ENCODE measurements at regions not wholly inside any gene's neighbourhood (a gene's known extent, or its start where the extent isn't known, plus 50 kb on each side); places are given as distances from the start of the nearest gene placed in this dataset.

GRCh38 chr22:27063841-27064240 lies 406.5 kb downstream of the MIAT start:
- H3K4me1 ChIP-seq (ENCODE audit: control insufficient read depth, extremely low read depth, insufficient read depth, low read length): no peaks in the 10 kb centered on the region
- H3K9ac ChIP-seq (ENCODE audit: control insufficient read depth, extremely low read depth, insufficient read depth, low read length): no peak overlapping the region
- H4K20me1 ChIP-seq (ENCODE audit: control insufficient read depth, extremely low read depth, insufficient read depth, low read length): peaks cover 2% of the 10 kb centered on the region
- no peak for TF ChIP-seq EZH2 (IDR thresholded peaks at IDR 0.05; ENCODE audit: low read length)
- no peak for TF ChIP-seq CTCF (optimal IDR thresholded peaks at IDR 0.05 in 1 of 3, IDR thresholded peaks at IDR 0.05 in 1 of 3, conservative IDR thresholded peaks at IDR 0.05 in 1 of 3; ENCODE audit: extremely low read depth in 1 of 3, insufficient read depth in 2 of 3, low read length in 3 of 3)
- no peak overlapping the region for H2AFZ ChIP-seq (ENCODE audit: control insufficient read depth, low read length)
- peaks cover 25% of the 10 kb centered on the region for H3K27me3 ChIP-seq (ENCODE audit: control insufficient read depth, extremely low read depth, insufficient read depth, low read length)
- dilution Hi-C loops (cut with MboI; ENCODE audit: extremely low pct_ligation_motif_present, low sequenced_read_pairs): no loop called here
- H3K79me2 ChIP-seq (ENCODE audit: control insufficient read depth, insufficient read depth, low read length): no peaks in the 10 kb centered on the region
- H3K4me3 ChIP-seq (ENCODE audit: control insufficient read depth in 2 of 3, extremely low read depth in 1 of 3, insufficient read depth in 2 of 3, low read depth in 1 of 3, low read length in 3 of 3): no peak overlapping the region
- FAIRE-seq (no peak), DNase-seq (ENCODE audit: low read depth, low spot score) (no peak)
- H3K9me1 ChIP-seq (ENCODE audit: control insufficient read depth, extremely low read depth, insufficient read depth, low read length): no peaks in the 10 kb centered on the region
- H3K27ac ChIP-seq (ENCODE audit: control insufficient read depth, insufficient read depth, low read length): no peak overlapping the region
- no peak overlapping the region for H3K4me2 ChIP-seq (ENCODE audit: control insufficient read depth, extremely low read depth, insufficient read depth, low read depth, low read length)
- no peaks in the 10 kb centered on the region for H3K36me3 ChIP-seq (ENCODE audit: control insufficient read depth in 2 of 2, extremely low read depth in 1 of 2, insufficient read depth in 2 of 2, low read length in 2 of 2)
- H3K9me3 ChIP-seq (ENCODE audit: control insufficient read depth, low read depth, low read length): no peaks in the 10 kb centered on the region

GRCh38 chr22:27064386-27064785 lies 407.0 kb downstream of the MIAT start:
- H3K27ac ChIP-seq (ENCODE audit: control insufficient read depth, insufficient read depth, low read length): no peak overlapping the region
- H4K20me1 ChIP-seq (ENCODE audit: control insufficient read depth, extremely low read depth, insufficient read depth, low read length): peaks cover 2% of the 10 kb centered on the region
- no peak overlapping the region for H3K4me2 ChIP-seq (ENCODE audit: control insufficient read depth, extremely low read depth, insufficient read depth, low read depth, low read length)
- dilution Hi-C loops (cut with MboI; ENCODE audit: extremely low pct_ligation_motif_present, low sequenced_read_pairs): no loop called here
- H3K9me1 ChIP-seq (ENCODE audit: control insufficient read depth, extremely low read depth, insufficient read depth, low read length): no peaks in the 10 kb centered on the region
- H2AFZ ChIP-seq (ENCODE audit: control insufficient read depth, low read length): no peak overlapping the region
- H3K36me3 ChIP-seq (ENCODE audit: control insufficient read depth in 2 of 2, extremely low read depth in 1 of 2, insufficient read depth in 2 of 2, low read length in 2 of 2): no peaks in the 10 kb centered on the region
- no peaks in the 10 kb centered on the region for H3K79me2 ChIP-seq (ENCODE audit: control insufficient read depth, insufficient read depth, low read length)
- no peak overlapping the region for H3K9ac ChIP-seq (ENCODE audit: control insufficient read depth, extremely low read depth, insufficient read depth, low read length)
- peaks cover 25% of the 10 kb centered on the region for H3K27me3 ChIP-seq (ENCODE audit: control insufficient read depth, extremely low read depth, insufficient read depth, low read length)
- TF ChIP-seq CTCF (optimal IDR thresholded peaks at IDR 0.05 in 1 of 3, IDR thresholded peaks at IDR 0.05 in 1 of 3, conservative IDR thresholded peaks at IDR 0.05 in 1 of 3; ENCODE audit: extremely low read depth in 1 of 3, insufficient read depth in 2 of 3, low read length in 3 of 3) (no peak), EZH2 (IDR thresholded peaks at IDR 0.05; ENCODE audit: low read length) (no peak)
- no peak overlapping the region for H3K4me3 ChIP-seq (ENCODE audit: control insufficient read depth in 2 of 3, extremely low read depth in 1 of 3, insufficient read depth in 2 of 3, low read depth in 1 of 3, low read length in 3 of 3)
- no peaks in the 10 kb centered on the region for H3K4me1 ChIP-seq (ENCODE audit: control insufficient read depth, extremely low read depth, insufficient read depth, low read length)
- H3K9me3 ChIP-seq (ENCODE audit: control insufficient read depth, low read depth, low read length): no peaks in the 10 kb centered on the region
- DNase-seq (ENCODE audit: low read depth, low spot score): no peak
- no peak for FAIRE-seq

Measured in keratinocyte (primary cell).